ENCODE measurements at regions not wholly inside any gene's neighbourhood (a gene's known extent, or its start where the extent isn't known, plus 50 kb on each side); places are given as distances from the start of the nearest gene placed in this dataset.

DNA sequence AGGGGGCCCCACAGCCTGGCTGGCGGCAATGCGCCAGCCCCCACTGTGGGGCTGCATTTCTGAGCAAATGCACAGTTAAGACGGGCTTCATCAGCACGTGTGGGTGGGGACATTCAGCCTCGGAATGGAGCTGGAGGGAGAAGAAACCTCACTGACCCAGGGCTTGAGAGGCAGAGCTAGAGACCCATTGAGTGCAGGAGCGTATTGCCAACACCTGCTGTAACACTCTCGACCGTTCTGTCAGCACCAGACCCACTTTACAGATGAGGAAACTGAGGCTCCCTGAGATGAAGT lies 200.9 kb upstream of the RAB6C start:
- TF ChIP-seq, protein P1, sequence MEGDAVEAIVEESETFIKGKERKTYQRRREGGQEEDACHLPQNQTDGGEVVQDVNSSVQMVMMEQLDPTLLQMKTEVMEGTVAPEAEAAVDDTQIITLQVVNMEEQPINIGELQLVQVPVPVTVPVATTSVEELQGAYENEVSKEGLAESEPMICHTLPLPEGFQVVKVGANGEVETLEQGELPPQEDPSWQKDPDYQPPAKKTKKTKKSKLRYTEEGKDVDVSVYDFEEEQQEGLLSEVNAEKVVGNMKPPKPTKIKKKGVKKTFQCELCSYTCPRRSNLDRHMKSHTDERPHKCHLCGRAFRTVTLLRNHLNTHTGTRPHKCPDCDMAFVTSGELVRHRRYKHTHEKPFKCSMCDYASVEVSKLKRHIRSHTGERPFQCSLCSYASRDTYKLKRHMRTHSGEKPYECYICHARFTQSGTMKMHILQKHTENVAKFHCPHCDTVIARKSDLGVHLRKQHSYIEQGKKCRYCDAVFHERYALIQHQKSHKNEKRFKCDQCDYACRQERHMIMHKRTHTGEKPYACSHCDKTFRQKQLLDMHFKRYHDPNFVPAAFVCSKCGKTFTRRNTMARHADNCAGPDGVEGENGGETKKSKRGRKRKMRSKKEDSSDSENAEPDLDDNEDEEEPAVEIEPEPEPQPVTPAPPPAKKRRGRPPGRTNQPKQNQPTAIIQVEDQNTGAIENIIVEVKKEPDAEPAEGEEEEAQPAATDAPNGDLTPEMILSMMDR (conservative IDR thresholded peaks at IDR 0.05; ENCODE audit: low read depth, low read length), result no peak
- TF ChIP-seq EZH2phosphoT487 (IDR thresholded peaks at IDR 0.05; ENCODE audit: borderline replicate concordance, low read length) (no peak), EZH2 (IDR thresholded peaks at IDR 0.05; ENCODE audit: low read length, unreplicated experiment) (no peak)
